ENCODE measurements at regions not wholly inside any gene's neighbourhood (a gene's known extent, or its start where the extent isn't known, plus 50 kb on each side); places are given as distances from the start of the nearest gene placed in this dataset.

GRCh38 chr6:81901551-81901966, 149.1 kb upstream of the TENT5A start:
- H3K4me1 Mint-ChIP-seq: peaks cover 12% of the 10 kb centered on the region
- H3K4me3 Mint-ChIP-seq: no peak overlapping the region
- no peaks in the 10 kb centered on the region for H3K36me3 Mint-ChIP-seq (ENCODE audit: low read depth)
- TF ChIP-seq CTCF (IDR thresholded peaks at IDR 0.05; ENCODE audit: unreplicated experiment in 3 of 3): no peak
- H3K27me3 Mint-ChIP-seq (ENCODE audit: low read depth): peaks cover 3% of the 10 kb centered on the region
- peak overlapping the region in 2 of 3 experiments; percentile 21 to 53 for H3K27ac Mint-ChIP-seq
- peaks cover 7% of the 10 kb centered on the region for H3K9me3 Mint-ChIP-seq

- Mint-ChIP-seq H3K27ac (no peak overlapping the region), H3K36me3 (ENCODE audit: low read depth) (no peaks in the 10 kb centered on the region), H3K9me3 (peaks cover 7% of the 10 kb centered on the region), H3K27me3 (ENCODE audit: low read depth) (peaks cover 3% of the 10 kb centered on the region), H3K4me3 (no peak overlapping the region), H3K4me1 (peaks cover 12% of the 10 kb centered on the region)
- TF ChIP-seq CTCF (IDR thresholded peaks at IDR 0.05; ENCODE audit: unreplicated experiment in 3 of 3): no peak
Measured at GRCh38 chr6:81900616-81901015, 148.1 kb upstream of the TENT5A start.

GRCh38 chr6:81897793-81898192, 145.3 kb upstream of the TENT5A start:
- no peak overlapping the region for H3K4me3 Mint-ChIP-seq
- H3K27ac Mint-ChIP-seq: no peak overlapping the region
- peaks cover 3% of the 10 kb centered on the region for H3K9me3 Mint-ChIP-seq
- no peak for TF ChIP-seq CTCF (IDR thresholded peaks at IDR 0.05; ENCODE audit: unreplicated experiment in 3 of 3)
- no peaks in the 10 kb centered on the region for H3K27me3 Mint-ChIP-seq (ENCODE audit: low read depth)
- H3K4me1 Mint-ChIP-seq: peaks cover 12% of the 10 kb centered on the region
- H3K36me3 Mint-ChIP-seq (ENCODE audit: low read depth): no peaks in the 10 kb centered on the region

GRCh38 chr6:81896525-81897503, 144.3 kb upstream of the TENT5A start:
- Mint-ChIP-seq H3K4me1 (peaks cover 9% of the 10 kb centered on the region), H3K27ac (no peak overlapping the region), H3K36me3 (ENCODE audit: low read depth) (no peaks in the 10 kb centered on the region), H3K9me3 (no peaks in the 10 kb centered on the region), H3K4me3 (no peak overlapping the region), H3K27me3 (ENCODE audit: low read depth) (peaks cover 3% of the 10 kb centered on the region)
- TF ChIP-seq CTCF (IDR thresholded peaks at IDR 0.05; ENCODE audit: unreplicated experiment in 3 of 3): no peak

- no peaks in the 10 kb centered on the region for H3K36me3 Mint-ChIP-seq (ENCODE audit: low read depth)
- H3K27me3 Mint-ChIP-seq (ENCODE audit: low read depth): peaks cover 3% of the 10 kb centered on the region
- no peaks in the 10 kb centered on the region for H3K9me3 Mint-ChIP-seq
- TF ChIP-seq CTCF (IDR thresholded peaks at IDR 0.05; ENCODE audit: unreplicated experiment in 3 of 3): no peak
- H3K4me1 Mint-ChIP-seq: no peaks in the 10 kb centered on the region
- H3K27ac Mint-ChIP-seq: no peak overlapping the region
- no peak overlapping the region for H3K4me3 Mint-ChIP-seq
Measured at GRCh38 chr6:81895511-81896185, 143.2 kb upstream of the TENT5A start.
